IPS-NIHi7 (cell line): ENCODE measurements at regions not wholly inside any gene's neighbourhood (a gene's known extent, or its start where the extent isn't known, plus 50 kb on each side); places are given as distances from the start of the nearest gene placed in this dataset.

Experiments used
- DNase-seq: peaks from one replicate; pipeline ENCODE4 v3.0.0; 2012; ENCODE audit warnings: mixed read lengths; ENCODE audit errors: extremely low spot score

GRCh38 chr15:46646490-46646889, 1011.7 kb downstream of the SQOR start:
- DNase-seq, result no peak

GRCh38 chr15:46647046-46647445, 1012.2 kb downstream of the SQOR start:
- DNase-seq, result no peak

- DNase-seq, result no peak
Observed at GRCh38 chr15:46652266-46652665, 1017.4 kb downstream of the SQOR start.

GRCh38 chr15:46654993-46655392, 1020.2 kb downstream of the SQOR start:
- no peak for DNase-seq

- no peak for DNase-seq
Observed at GRCh38 chr15:46660096-46660842, 1025.4 kb downstream of the SQOR start.

GRCh38 chr15:46670258-46670657, 1035.4 kb downstream of the SQOR start:
- DNase-seq, result no peak

- DNase-seq, result no peak
Observed at GRCh38 chr15:46671336-46671735, 1036.5 kb downstream of the SQOR start.

- DNase-seq, result no peak
Observed at GRCh38 chr15:46672041-46672440, 1037.2 kb downstream of the SQOR start.

GRCh38 chr15:46676233-46677206, 1040.8 kb upstream of the SEMA6D start:
- no peak for DNase-seq

GRCh38 chr15:46677491-46677890, 1039.8 kb upstream of the SEMA6D start:
- DNase-seq, result no peak

GRCh38 chr15:46681901-46682300, 1035.4 kb upstream of the SEMA6D start:
- DNase-seq, result no peak

- DNase-seq, result no peak
Observed at GRCh38 chr15:46682969-46683791, 1034.1 kb upstream of the SEMA6D start.

GRCh38 chr15:46685096-46685495, 1032.2 kb upstream of the SEMA6D start:
- no peak for DNase-seq

- no peak for DNase-seq
Observed at GRCh38 chr15:46685681-46686080, 1031.6 kb upstream of the SEMA6D start.

GRCh38 chr15:46696281-46696680, 1021.0 kb upstream of the SEMA6D start:
- no peak for DNase-seq

GRCh38 chr15:46701346-46701745, 1016.0 kb upstream of the SEMA6D start:
- no peak for DNase-seq

GRCh38 chr15:46701896-46702295, 1015.4 kb upstream of the SEMA6D start:
- DNase-seq, result no peak

GRCh38 chr15:46703020-46703861, 1014.1 kb upstream of the SEMA6D start:
- DNase-seq, result no peak

GRCh38 chr15:46703871-46704637, 1013.3 kb upstream of the SEMA6D start:
- DNase-seq, result no peak

- DNase-seq, result no peak
Observed at GRCh38 chr15:46707452-46707851, 1009.9 kb upstream of the SEMA6D start.
